ENCODE measurements at regions not wholly inside any gene's neighbourhood (a gene's known extent, or its start where the extent isn't known, plus 50 kb on each side); places are given as distances from the start of the nearest gene placed in this dataset.
"Not testable (repeated sequence)": the region's sequence is repeated elsewhere in the genome, so short reads cannot be mapped to it uniquely, and the experiment has no call there.

DNA sequence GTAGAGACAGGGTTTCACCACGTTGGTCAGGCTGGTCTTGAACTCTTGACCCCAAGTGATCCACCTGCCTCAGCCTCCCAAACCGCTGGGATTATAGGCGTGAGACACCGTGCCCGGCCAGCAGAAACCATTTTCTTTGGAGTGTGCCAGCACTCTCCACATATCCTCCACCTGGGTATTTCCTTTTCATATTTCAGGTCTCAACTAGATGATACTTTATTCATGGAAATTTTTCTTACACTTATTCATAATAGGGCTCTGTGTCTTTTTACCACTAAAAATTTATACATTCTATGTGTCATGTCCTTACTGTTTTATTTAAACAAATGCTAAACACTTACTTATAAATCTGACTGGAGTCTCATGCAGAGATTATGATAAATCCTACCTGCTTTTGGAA lies 305.9 kb downstream of the PCDH20 start:
- TF ChIP-seq, protein P1, sequence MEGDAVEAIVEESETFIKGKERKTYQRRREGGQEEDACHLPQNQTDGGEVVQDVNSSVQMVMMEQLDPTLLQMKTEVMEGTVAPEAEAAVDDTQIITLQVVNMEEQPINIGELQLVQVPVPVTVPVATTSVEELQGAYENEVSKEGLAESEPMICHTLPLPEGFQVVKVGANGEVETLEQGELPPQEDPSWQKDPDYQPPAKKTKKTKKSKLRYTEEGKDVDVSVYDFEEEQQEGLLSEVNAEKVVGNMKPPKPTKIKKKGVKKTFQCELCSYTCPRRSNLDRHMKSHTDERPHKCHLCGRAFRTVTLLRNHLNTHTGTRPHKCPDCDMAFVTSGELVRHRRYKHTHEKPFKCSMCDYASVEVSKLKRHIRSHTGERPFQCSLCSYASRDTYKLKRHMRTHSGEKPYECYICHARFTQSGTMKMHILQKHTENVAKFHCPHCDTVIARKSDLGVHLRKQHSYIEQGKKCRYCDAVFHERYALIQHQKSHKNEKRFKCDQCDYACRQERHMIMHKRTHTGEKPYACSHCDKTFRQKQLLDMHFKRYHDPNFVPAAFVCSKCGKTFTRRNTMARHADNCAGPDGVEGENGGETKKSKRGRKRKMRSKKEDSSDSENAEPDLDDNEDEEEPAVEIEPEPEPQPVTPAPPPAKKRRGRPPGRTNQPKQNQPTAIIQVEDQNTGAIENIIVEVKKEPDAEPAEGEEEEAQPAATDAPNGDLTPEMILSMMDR (IDR thresholded peaks at IDR 0.05) = no peak
- no peak for TF ChIP-seq POLR2AphosphoS5 (IDR thresholded peaks at IDR 0.05)
- intact Hi-C loops (cut with DNase I; ENCODE audit: low total_unique reads) = no loop called here
- no peaks in the 10 kb centered on the region for H3K4me1 ChIP-seq

DNA sequence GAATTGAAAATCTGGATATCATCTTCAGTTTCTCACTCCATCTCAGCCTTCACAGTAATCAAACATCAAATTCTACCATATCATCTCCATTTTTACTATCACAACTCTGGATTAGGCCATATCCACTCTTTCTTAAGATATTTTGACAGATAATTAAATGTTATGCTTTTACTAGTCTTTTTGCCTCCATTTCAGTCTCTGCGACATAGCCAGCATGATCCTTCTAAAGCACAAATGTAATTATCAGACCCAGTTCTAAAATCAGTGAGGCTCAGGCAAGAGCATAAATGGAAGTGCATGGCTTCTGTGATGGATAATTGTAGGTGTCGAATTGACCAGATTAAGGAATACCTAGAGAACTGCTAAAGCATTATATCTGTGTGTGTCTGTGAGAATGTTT lies 307.7 kb downstream of the PCDH20 start:
- no peaks in the 10 kb centered on the region for H3K27me3 ChIP-seq
- TF ChIP-seq POLR2AphosphoS5 (IDR thresholded peaks at IDR 0.05) (no peak), POLR2A (IDR thresholded peaks at IDR 0.05) (no peak)
- TF ChIP-seq, protein P1 (IDR thresholded peaks at IDR 0.05) = no peak
- no peak for DNase-seq (ENCODE audit: low spot score in 2 of 2)
- no peaks in the 10 kb centered on the region for H3K36me3 ChIP-seq
- H3K27ac ChIP-seq = no peak overlapping the region
- H3K4me3 ChIP-seq = no peak overlapping the region
- intact Hi-C loops (cut with DNase I; ENCODE audit: low total_unique reads) = no loop called here
- H3K4me1 ChIP-seq = no peaks in the 10 kb centered on the region
- peaks cover 0 to under 1% of the 10 kb centered on the region in 2 donors for H3K9me3 ChIP-seq

More for the DNA sequence above, 305.9 kb downstream of the PCDH20 start:
- Histone ChIP-seq H3K9me3 (peaks cover 8 to 18% of the 10 kb centered on the region in 2 donors), H3K4me3 (no peak overlapping the region), H3K27ac (no peak overlapping the region), H3K27me3 (no peaks in the 10 kb centered on the region), H3K36me3 (no peaks in the 10 kb centered on the region)
- no peak for DNase-seq (ENCODE audit: low spot score in 2 of 2)

DNA sequence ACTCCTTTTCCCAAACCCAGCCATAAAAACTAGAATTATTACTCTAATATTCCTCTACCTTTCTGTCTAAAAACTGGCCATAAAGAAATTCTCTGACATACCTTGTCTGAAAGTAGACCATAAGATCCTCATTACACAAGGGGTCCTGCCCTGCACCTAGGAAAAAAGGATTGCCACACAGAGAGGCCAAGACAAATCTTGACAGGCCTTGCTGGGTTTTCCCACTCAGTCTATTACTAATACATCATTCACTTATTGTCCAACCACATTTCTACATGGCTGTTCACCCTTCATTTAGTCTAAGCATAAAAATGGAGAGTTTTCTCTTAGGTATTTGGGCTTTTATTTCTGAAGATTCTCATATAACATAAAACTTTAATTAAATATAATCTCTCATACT lies 319.8 kb downstream of the PCDH20 start:
- Histone ChIP-seq H3K27ac (no peak overlapping the region), H3K9me3 (no peaks in the 10 kb centered on the region), H3K4me3 (no peak overlapping the region), H3K27me3 (no peaks in the 10 kb centered on the region), H3K36me3 (no peaks in the 10 kb centered on the region), H3K4me1 (no peaks in the 10 kb centered on the region)
- no peak for TF ChIP-seq POLR2AphosphoS5 (IDR thresholded peaks at IDR 0.05)
- TF ChIP-seq, protein P1 (IDR thresholded peaks at IDR 0.05) = no peak
- no peak for TF ChIP-seq POLR2A (IDR thresholded peaks at IDR 0.05)
- DNase-seq (ENCODE audit: low spot score in 2 of 2) = no peak
- intact Hi-C loops (cut with DNase I; ENCODE audit: low total_unique reads) = no loop called here

DNA sequence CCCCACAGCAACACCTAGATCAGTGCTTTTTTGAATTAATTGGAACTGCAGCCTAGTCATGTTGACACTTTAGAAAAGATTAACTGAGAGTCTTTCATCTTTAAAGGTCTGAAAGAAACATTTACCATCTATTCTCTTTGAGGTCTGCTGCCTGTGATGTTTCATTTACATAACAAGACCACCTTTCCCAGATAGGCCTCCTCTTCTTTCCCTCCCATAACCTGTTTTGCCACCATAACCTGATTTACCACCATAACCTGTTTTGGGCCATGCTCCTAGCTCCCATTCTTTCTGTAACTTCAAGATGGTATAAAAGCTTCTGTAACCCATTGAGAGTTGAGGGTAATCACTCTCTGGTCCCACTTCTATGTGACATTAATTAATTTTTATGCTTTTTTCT lies 320.8 kb downstream of the PCDH20 start:
- TF ChIP-seq POLR2AphosphoS5 (IDR thresholded peaks at IDR 0.05) (no peak), POLR2A (IDR thresholded peaks at IDR 0.05) (no peak)
- TF ChIP-seq, protein P1 (IDR thresholded peaks at IDR 0.05) = no peak
- Histone ChIP-seq H3K36me3 (no peaks in the 10 kb centered on the region), H3K4me3 (no peak overlapping the region), H3K27me3 (no peaks in the 10 kb centered on the region), H3K9me3 (no peaks in the 10 kb centered on the region), H3K27ac (no peak overlapping the region), H3K4me1 (no peaks in the 10 kb centered on the region)
- intact Hi-C loops (cut with DNase I; ENCODE audit: low total_unique reads) = no loop called here
- DNase-seq (ENCODE audit: low spot score in 2 of 2) = no peak

DNA sequence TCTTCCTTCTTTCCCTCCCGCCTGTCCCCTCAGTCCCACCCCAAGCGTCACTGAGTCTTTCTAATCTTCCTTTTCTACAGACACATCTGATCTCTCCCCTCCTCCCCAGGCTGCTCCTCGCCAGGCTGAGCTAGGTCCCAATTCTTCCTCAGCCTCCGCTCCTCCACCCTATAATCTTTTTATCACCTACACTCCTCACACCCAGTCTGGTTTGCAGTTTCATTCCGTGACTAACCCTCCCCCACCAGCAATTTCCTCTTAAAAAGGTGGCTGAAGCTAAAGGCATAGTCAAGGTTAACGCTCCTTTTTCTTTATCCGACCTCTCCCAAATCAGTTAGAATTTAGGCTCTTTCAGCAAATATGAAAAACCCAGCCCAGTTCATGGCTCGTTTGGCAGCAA lies 325.8 kb downstream of the PCDH20 start:
- intact Hi-C loops (cut with DNase I; ENCODE audit: low total_unique reads); H3K9me3 ChIP-seq; H3K36me3 ChIP-seq; DNase-seq (ENCODE audit: low spot score in 2 of 2); H3K4me1 ChIP-seq; H3K27ac ChIP-seq; H3K4me3 ChIP-seq; H3K27me3 ChIP-seq: not testable (repeated sequence)

DNA sequence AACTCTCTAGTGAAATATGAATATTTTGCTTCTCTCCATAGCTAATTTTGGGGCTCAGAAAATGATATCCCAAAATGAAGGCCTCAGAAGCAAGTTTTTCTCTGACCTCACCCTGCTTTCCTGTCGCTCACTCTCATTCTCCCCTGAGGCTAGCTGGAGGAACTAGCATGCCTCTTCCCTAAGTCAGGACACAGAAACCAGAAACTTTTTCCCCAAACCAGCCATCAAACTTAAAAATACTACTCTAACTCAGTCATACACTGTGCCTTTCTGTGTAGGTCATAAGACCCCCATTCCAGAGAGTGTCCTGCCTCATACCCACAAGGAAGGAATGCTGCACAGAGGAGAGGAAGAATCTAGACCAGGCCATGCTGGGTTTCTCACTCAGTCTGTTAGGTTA lies 329.6 kb downstream of the PCDH20 start:
- intact Hi-C loops (cut with DNase I; ENCODE audit: low total_unique reads) = no loop called here

More for the DNA sequence above, 329.6 kb downstream of the PCDH20 start:
- TF ChIP-seq, protein P1 (IDR thresholded peaks at IDR 0.05) = no peak
- TF ChIP-seq POLR2A (IDR thresholded peaks at IDR 0.05) (no peak), POLR2AphosphoS5 (IDR thresholded peaks at IDR 0.05) (no peak)
- no peak for DNase-seq (ENCODE audit: low spot score in 2 of 2)
- Histone ChIP-seq H3K27ac (no peak overlapping the region), H3K9me3 (no peaks in the 10 kb centered on the region), H3K36me3 (no peaks in the 10 kb centered on the region), H3K4me3 (no peak overlapping the region), H3K4me1 (no peaks in the 10 kb centered on the region), H3K27me3 (no peaks in the 10 kb centered on the region)

Measured in breast epithelium (tissue), 4 donors.